ENCODE measurements at regions not wholly inside any gene's neighbourhood (a gene's known extent, or its start where the extent isn't known, plus 50 kb on each side); places are given as distances from the start of the nearest gene placed in this dataset.

- no peak for TF ChIP-seq MGA (IDR thresholded peaks at IDR 0.05)
Observed at GRCh38 chr16:26531290-26531730, 535.4 kb upstream of the C16orf82 start (continued).
